NB4 (cell line): ENCODE measurements at regions not wholly inside any gene's neighbourhood (a gene's known extent, or its start where the extent isn't known, plus 50 kb on each side); places are given as distances from the start of the nearest gene placed in this dataset.

Source experiments
- POLR2A ChIP-seq: IDR thresholded peaks from 2 replicates; pipeline ENCODE4 v1.6.1; 2011; ENCODE audit warnings: mild to moderate bottlenecking; ENCODE audit not compliant: insufficient read length; ENCODE audit errors: extremely low read depth
- TF ChIP-seq, protein P1 (sequence below): IDR thresholded peaks from one replicate; pipeline ENCODE4 v1.5.1; 2012; ENCODE audit warnings: low read depth, low read length

DNA sequence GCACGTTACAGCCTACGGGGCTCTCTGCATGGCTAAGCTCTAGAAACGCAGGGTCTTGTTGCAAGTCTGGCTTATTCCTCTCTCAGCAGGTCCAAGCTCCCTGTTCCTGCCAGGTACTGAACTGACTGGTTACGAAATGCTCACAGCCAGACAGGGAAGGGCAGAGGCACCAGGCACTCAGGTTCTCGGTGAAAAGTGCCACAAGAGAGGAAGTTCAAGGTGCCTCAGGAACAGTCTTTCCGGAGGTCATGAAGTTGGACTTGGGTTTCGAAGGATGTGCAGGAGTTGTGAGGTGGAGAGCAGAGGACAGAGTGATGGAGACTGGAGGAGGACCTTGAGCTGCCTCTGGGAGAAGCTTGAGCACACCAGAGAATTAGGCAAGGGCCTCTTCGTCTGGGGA, 124.7 kb upstream of the GSE1 start:
- TF ChIP-seq, protein P1, sequence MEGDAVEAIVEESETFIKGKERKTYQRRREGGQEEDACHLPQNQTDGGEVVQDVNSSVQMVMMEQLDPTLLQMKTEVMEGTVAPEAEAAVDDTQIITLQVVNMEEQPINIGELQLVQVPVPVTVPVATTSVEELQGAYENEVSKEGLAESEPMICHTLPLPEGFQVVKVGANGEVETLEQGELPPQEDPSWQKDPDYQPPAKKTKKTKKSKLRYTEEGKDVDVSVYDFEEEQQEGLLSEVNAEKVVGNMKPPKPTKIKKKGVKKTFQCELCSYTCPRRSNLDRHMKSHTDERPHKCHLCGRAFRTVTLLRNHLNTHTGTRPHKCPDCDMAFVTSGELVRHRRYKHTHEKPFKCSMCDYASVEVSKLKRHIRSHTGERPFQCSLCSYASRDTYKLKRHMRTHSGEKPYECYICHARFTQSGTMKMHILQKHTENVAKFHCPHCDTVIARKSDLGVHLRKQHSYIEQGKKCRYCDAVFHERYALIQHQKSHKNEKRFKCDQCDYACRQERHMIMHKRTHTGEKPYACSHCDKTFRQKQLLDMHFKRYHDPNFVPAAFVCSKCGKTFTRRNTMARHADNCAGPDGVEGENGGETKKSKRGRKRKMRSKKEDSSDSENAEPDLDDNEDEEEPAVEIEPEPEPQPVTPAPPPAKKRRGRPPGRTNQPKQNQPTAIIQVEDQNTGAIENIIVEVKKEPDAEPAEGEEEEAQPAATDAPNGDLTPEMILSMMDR = no peak
- TF ChIP-seq POLR2A = no peak
